Activated CD8-positive, alpha-beta memory T cell treated with anti-CD3 and anti-CD28 coated beads for 48 hours (primary cell): ENCODE measurements at regions not wholly inside any gene's neighbourhood (a gene's known extent, or its start where the extent isn't known, plus 50 kb on each side); places are given as distances from the start of the nearest gene placed in this dataset.

Experiments used
- DNase-seq, 3 experiments: peaks; one replicate each; pipeline ENCODE4 v3.0.0-alpha.2; 2020; ENCODE audit warnings: low read depth in 2 of 3, low spot score in 2 of 3

DNA sequence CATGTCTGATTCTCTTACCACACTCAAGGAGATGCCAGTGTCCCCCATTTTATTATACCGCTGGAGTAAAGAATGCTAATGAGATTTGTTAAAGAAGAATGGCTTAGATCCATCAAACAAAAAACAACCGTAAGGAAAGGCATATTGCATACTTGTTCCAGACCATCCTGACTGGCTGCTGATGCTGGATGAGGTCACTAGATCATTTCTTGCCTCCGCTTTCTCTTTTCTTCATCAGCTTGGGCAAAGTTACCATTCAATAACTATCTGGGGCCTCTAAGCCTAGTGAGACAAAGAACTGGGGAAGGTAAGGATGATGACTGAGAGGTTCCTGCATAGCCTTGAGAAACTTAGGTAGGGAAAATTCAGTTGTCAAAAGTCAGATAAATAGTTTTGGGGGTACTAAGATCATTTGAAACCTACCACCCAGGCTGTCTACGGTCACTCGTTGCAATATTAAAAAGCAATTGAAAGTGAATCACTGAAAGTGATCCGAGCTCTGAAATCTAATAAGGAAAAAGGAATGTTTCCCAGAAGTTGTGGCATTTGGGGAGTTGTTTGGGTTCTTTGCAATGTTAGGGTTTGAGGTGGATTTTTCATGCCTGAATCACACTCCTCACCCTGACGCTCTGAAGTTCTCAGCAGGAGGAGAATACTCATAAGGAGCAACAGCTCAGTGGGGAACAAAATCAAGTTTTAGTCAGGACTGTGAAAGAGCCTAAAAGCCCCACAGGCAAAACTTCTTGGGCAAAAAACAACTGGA lies 176.8 kb downstream of the HHIPL2 start:
- DNase-seq, result no peak

DNA sequence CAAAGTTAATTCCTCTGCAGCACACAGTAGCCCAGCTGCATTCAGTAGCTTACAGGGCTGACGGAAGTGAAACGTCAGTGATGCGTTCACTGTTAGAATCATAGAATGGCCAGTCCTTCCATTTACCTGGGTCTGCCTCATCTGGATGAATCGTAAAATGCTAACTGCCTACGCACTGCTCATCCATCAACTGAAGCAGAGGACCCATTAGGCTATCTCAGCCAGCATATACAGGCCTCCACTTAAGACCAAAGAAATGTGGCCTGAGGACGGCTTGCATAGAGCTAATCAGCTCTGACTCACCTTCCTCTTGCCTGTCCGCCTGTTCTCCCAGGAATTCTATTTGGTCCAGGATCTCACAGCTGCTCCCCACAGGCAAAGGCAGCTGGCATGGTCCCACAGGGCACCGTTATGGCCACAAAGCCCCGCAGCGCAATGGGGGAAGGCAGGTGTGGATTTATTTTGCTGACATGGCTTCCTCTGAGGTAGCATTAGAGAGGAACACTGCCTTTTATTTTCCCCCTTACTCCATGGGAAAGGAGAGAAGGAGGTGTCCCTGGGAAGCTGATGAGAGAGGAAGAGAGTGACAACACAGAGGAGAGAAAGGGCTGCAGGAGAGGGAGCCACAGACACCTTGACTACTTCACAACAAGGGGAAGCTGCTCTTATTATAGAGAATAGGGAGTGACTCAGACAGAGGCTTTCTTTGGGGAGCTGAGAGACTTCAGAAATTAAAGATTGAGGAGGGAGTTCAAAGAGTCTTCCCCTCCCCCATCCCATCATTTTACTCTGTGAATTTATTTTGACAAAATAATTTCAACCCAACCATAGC lies 177.6 kb downstream of the HHIPL2 start:
- DNase-seq, result no peak

DNA sequence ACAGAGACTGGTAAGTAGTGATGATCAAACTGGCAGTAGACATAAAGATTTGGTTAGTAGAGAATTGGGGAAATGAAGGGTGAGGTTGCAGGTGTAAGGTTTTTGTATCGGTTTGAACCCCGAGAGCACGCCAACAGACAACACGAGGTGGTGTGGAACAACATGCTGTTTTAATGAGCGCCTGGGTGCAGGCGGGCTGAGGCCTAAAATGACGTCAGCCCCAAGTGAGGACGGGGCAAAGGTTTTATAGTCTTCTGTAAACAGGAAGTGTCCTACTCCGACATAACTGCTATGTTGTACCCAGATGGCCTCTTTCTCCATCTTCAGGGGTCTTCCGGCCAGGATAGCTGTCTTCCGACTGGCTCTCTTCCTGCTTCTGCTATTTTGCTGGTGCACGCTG lies 178.8 kb downstream of the HHIPL2 start:
- no peak for DNase-seq

DNA sequence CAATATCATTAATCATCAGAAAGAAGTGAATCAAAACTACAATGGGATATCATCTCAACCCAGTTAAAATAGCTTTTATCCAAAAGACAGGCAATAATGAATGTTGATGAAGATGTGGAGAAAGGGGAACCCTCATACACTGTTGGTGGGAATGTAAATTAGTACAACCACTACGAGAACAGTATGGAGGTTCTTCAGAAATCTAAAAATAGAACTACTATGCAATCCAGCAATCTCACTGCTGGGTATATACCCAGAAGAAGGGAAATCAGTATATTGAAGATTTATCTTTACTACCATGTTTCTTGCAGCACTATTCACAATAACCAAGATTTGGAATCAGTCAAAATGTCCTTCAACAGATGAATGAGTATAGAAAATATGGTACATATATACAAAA lies 189.8 kb downstream of the HHIPL2 start:
- no peak for DNase-seq

DNA sequence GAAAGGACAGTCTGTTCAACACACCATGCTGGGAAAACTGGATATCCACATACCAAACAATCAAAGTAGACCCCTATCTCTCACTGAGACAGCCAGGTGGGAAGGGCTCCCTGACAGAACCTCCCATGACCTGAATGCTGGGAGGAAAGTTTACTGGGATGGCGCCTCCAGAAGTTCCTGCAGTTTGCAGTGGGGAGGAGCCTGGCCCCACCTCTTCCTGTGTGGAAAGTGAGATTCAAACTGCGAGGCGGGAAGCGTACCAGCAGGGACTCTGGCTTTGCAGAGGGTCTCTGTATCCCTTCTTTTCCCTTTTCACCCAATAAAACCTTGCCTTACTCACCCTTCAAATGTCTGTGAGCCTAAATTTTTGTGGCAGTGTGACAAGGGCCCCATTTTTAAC lies 190.7 kb downstream of the HHIPL2 start:
- DNase-seq, result no peak

DNA sequence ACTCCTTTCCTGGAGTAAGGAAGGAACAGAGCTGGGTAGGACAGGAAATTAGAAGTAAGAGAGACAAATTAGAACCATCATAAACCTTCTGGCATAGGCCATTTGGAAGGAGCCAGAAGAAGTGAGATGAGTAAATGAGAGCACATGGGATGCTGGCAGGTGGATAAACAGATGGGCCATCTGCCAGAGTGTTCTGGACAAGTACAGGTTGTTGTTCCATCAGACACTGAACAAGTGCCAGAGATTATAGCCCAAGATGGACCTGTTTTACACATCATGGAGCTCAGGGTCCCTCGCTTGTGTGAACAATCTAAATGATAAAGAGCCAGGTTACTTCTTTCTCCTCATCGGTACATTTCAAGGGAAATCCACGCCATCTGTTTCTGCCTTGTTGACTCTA lies 200.3 kb downstream of the HHIPL2 start:
- DNase-seq, result no peak

DNA sequence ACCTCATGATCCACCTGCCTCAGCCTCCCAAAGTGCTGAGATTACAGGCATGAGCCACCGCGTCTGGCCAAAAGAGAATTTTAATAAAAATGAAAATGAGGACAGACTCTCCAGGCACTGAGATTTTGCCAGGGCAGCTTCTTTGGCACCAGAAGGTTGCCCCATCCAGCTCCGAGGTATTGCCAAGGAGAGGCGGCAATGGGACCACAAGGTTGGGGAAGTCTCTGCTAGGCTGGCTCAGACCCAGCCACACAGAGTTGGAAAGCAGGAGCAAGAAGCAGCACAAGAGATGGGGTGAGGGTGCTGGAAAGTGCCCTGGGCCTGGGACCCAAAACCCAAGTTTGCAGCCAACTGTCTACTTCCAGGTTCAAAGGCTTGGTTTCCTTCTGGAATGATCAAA lies 200.9 kb downstream of the HHIPL2 start:
- DNase-seq, result no peak

DNA sequence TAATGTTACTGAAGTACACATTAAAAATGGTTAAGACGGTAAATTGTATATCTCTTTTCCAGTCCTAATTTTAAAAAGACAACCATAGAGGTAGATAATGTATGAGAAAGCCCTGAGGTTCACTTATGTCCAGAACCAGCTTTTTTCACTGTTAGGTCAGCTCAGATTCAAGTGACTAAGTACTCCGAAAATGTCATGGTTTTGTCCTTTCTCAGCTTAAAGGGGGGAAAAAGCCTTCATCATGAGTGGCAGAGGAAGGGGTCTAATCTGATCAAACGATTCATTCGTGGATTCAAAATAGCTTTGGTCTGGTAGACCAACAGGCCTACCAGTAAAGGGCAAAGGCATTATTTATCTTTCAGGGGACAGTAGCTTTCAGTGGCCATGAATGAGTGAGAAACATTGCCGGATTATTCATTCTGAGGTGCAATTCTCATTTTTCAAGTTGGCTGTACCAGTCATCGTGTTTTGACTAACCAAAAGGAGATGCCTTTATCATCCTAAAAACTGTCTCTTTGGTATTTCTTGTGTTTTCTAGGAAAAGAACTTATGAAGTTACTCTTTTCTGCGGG lies 208.4 kb downstream of the HHIPL2 start:
- DNase-seq, result no peak

DNA sequence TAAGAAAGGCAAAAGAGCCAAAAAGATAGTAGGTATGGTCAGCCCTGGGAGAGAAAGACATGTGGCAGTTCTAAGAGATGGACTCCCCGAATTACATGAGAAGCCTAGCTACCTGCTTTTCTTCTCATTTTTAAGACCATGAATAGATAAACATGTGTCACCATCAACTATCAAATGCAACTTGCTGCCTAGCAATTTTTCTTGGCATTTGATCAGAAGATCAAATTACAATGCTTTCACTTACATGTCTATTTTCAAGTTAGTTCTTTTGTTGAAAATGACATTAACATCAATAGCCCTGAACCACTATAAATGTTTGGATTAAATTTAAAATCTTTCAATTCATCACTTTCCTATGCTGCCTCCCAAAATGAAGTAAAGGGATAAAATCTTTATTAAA lies 212.3 kb downstream of the HHIPL2 start:
- no peak for DNase-seq

DNA sequence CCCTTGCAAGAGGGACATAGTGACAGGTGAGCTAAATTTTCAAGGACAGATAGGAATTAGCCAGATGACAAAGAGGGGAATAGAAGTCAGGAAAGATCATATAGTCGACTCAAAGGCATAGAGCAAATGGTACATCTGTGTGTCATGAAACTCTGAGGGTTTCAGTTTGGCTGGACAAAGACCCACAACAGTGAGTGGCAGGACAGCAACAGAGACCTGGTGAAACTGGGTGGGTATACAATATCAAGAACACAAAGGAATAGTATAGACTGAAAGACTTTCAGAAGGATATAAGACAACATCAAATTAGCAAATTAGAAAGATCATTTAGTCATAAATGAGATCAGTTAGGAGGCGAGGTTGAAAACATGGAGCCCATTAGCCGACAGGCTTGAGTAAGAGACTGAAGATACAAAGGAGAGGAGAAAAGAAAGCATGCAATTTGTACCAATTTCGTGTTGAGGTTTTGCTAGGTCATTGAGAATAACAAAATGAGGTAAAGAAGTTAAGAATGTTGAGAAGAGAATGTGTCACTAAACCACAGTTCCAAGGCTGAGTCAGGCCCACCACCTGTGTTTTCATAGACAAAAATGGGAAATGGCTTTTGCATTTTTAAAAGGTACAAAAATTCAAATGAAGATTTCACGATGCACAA lies 213.8 kb downstream of the HHIPL2 start:
- DNase-seq, result no peak

DNA sequence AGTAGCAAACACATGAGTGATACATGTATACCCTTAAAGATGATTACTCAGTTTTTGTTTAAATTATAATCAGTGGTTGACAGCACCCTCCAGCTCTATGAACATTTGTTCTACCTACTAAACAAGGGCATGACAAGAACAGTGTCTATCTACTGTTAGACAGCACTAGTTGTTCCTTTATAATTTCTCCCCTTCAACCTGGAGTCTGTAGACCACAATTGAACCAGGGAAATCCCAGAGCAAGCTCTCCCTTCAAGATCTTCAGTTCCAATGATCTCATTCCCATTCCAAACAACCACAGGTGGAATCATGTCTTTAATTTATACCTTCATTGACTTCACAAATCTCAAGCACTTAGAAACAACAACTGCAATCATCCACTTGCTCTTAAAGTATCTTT lies 216.1 kb downstream of the HHIPL2 start:
- DNase-seq, result no peak

DNA sequence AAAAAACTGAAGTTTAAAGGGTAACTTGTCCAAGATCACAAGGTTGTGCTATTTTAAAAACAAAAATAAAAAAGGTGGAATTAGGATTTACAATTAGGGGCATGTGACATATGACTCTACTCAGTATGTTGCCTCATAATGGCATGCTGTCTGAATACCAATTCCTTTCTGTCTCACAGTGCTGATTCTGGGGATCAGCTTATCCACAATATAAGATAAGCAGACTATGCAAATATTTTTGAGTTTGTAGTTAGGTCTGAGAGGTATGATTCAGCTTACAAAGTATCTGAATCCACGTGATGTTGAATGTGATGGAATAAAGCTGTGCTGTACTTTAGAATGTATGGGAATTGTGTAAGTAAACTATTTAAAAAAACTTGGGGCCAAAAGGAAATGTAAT lies 216.6 kb downstream of the HHIPL2 start:
- no peak for DNase-seq

DNA sequence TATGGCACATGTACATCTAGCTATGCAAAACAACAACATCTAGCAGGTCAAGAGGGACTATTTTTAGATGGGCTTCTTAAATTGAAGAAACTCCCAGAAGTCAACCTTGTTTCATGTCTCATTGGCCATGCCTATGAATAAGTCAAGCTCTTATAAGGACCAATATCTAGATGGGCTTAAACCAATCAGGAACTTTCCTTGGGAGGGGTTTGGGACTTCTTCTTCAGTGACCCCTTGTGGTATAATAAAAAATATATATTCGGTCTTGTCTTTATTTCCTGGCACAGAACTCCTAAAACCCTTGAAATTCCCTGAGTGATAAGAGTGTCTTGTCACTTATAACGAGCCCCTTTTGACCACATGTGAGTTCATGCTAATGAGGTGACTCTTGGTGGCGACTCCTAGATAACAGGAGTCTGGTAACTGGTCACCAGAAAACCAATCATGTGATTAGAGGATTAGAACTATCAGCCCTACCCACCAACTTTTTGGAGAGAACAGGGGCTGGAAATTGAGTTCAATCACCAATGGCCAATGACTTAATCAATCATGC lies 218.3 kb downstream of the HHIPL2 start:
- no peak for DNase-seq

DNA sequence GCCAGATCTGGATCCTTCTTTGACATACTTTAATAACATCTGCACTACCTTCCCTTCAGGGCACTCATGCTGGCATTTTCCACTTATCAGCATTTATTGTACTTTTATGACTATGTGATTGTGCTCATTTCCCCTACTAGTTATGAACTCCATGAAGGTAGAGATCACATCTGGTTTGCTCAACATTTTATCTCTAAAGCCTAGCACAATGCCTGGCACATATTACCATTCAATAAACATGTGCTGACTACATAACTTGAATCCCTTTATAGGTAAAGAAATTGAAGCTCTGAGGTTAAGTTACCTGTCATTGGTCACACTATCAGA lies 221.2 kb downstream of the HHIPL2 start:
- no peak for DNase-seq

DNA sequence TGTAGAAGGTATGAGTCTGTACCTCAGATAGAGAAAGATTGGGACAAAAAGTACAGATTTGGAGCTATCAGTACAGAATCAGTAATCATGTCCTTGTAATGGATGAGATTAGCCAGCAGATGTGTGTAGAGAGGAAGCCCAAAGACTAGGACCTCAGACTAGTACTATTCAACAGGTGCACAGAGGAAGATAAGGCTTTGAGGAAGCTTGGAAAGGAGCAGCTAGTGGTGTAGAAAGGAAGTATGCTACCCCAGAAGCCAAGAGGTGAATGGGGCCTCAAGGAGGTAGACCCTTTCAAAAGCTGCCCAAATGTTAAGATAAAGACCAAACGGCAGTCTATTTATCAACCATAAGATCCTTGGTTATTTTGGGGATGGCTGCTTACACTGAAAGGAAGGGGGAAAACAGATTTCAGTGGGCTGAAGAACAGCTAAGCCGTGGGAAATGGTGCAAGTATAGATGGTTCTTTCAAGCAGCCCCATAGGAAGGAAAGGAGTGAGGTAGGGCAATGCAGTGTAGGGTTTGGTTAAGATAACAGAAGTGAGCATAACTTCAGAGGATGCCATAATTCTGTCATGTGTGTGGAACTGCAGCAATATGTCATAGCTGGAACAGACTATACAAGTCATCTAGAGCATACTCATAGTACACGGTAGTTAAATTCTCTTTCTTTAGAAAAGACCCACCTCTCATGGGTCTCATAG lies 221.7 kb downstream of the HHIPL2 start:
- DNase-seq, result no peak

DNA sequence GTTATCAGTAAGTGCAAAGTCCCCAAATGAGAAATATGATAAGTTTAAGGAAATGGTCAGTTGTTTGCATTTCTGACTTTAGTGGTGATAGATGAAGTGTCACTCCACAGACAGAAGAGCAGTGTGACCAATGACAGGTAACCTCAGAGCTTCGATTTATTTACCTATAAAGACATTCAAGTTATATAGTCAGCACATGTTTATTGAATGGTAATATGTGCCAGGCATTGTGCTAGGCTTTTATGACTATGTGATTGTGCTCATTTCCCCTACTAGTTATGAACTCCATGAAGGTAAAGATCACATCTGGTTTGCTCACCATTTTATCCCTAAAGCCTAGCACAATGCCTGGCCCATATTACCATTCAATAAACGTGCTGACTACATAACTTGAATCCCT lies 222.4 kb downstream of the HHIPL2 start:
- no peak for DNase-seq

DNA sequence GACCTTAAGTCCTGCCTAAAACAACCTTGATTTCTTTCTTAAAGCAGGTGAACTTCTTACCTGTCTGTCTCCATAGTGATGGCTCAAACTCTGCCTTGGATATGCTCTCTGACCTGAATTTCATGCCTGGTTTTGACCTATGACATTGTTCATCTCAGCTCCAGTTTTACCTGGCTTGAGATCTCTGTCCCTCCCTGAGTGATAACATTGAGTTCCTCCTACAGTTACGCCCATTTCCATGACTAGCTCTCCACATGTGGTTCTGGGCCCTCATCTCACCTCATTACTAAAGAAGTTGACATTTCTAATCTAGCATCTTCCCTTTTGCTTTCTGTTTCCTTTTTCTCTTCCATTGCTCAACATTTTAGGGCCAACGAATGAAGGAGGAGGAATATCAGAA lies 233.1 kb downstream of the HHIPL2 start:
- no peak for DNase-seq

DNA sequence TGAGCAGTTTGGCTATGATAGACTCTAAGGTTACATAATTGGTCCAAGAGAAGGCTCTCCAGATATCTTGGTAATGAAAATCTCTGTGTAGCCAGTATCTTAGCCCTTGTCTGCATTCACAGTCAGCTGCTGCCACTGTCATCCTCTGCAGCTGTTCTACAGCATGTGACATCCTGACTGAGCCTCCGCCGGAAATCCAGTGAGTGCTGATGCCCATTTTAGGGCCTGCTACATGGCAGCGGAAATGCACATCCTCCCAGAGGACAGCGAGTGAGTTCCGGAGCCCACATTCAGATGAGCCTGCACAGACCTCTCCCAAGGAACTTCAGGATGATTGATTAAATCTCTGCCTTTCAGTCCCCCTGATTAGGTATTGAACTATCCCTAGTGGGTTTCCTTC lies 237.1 kb downstream of the HHIPL2 start:
- no peak for DNase-seq

DNA sequence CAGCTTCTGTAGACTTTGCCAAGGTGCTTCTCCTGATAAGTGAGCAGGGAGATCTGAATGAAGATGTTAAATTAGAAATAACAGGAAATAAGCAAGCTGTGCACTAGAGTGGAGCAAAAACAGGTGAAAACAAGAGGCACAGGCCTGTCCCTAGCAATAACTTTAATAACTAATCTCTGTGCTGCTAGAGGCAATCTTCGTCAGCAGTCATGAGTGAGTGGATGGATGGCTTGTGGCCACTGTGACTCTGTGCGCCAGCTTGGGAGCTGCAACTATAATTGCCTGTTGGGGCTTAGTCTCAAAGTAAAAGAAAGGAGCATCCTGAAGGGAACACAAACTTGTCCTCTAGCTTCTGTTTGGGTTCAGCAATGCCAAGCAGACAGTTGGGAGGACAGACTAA lies 240.3 kb downstream of the HHIPL2 start:
- no peak for DNase-seq

DNA sequence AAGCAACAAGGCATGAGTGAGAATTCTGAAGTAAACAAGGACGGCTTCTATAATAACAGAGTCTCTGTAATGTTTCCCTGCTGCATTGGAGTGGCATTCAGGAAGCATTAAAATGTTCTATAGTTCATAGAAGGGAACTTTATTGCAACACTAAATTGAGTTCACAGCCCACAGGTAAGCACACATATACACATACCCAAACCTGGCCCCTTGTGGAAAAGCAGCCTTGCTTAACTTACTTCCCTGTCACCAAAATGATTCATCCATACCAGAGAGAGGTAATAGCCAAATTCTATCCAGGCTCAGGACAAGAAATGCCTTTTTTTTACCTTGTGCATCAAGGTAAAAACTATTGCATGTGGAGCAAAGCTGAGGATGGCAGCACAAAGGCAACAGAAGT lies 241.4 kb downstream of the HHIPL2 start:
- DNase-seq, result no peak

DNA sequence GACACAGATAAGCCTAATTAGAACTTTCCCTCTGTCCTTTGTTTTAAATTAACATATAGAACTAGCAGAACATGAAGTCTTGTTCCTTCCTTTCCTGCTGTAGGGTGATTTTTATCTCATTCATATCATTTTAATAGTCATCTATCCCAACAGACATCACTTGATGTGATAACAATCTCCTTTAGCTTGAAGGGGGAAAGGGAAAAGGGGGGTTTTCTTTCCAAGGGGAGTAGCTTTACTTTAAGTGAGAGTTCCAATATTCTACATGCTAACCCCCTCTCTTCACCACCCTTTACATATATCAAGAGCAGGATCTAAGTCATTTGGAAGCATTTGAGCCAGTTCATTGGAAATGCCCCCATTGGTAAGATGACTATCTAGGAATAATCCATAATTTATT lies 241.9 kb downstream of the HHIPL2 start:
- no peak for DNase-seq
